Keratinocyte (primary cell): ENCODE measurements at regions not wholly inside any gene's neighbourhood (a gene's known extent, or its start where the extent isn't known, plus 50 kb on each side); places are given as distances from the start of the nearest gene placed in this dataset.

ENCODE experiments used
- DNase-seq: peaks from one replicate; pipeline ENCODE4 v3.0.0-alpha.2; 2011; ENCODE audit warnings: low read depth, missing footprints, low spot score
- FAIRE-seq: peaks from 2 replicates; lab custom pipeline; 2011; peaks lifted over from hg19 to GRCh38; lab: Jason Lieb, UNC
- H2AFZ ChIP-seq: 2 replicates; pipeline ENCODE4 v1.6.0; 2012; ENCODE audit warnings: low read length, control low read depth, inconsistent platforms; ENCODE audit not compliant: control insufficient read depth
- H3K27ac ChIP-seq: 2 replicates; pipeline ENCODE4 v1.5.1; 2011; ENCODE audit warnings: low read length; ENCODE audit not compliant: control insufficient read depth, insufficient read depth
- H3K27me3 ChIP-seq: 3 replicates; pipeline ENCODE4 v1.6.0; 2011; ENCODE audit warnings: low read length; ENCODE audit not compliant: control insufficient read depth, insufficient read depth; ENCODE audit errors: extremely low read depth
- H3K36me3 ChIP-seq, 2 experiments: 2 replicates in 1 of 2; 3 replicates in 1 of 2; pipeline ENCODE4 v1.5.1; 2011; ENCODE audit warnings: low read length in 2 of 2, mild to moderate bottlenecking in 1 of 2; ENCODE audit not compliant: control insufficient read depth in 2 of 2, insufficient read depth in 2 of 2; ENCODE audit errors: extremely low read depth in 1 of 2
- H3K4me1 ChIP-seq: 3 replicates; pipeline ENCODE4 v1.5.1; 2011; ENCODE audit warnings: low read length; ENCODE audit not compliant: control insufficient read depth, insufficient read depth; ENCODE audit errors: extremely low read depth
- H3K4me2 ChIP-seq: 3 replicates; pipeline ENCODE4 v1.6.0; 2011; ENCODE audit warnings: low read depth, low read length; ENCODE audit not compliant: control insufficient read depth, insufficient read depth; ENCODE audit errors: extremely low read depth
- H3K4me3 ChIP-seq, 3 experiments: fragments of 200-600 bp in 1 of 3; sonication (generic) in 1 of 3; 2 replicates in 2 of 3; 3 replicates in 1 of 3; pipeline ENCODE4 v1.5.1; 2011 to 2016; ENCODE audit warnings: low read length in 3 of 3, mild to moderate bottlenecking in 3 of 3, control low read depth in 2 of 3, inconsistent platforms in 1 of 3, low read depth in 1 of 3, mixed read lengths in 1 of 3, mixed run types in 1 of 3, moderate library complexity in 1 of 3; ENCODE audit not compliant: control insufficient read depth in 2 of 3, insufficient read depth in 2 of 3; ENCODE audit errors: extremely low read depth in 1 of 3
- H3K79me2 ChIP-seq: 2 replicates; pipeline ENCODE4 v1.6.0; 2012; ENCODE audit warnings: low read length; ENCODE audit not compliant: control insufficient read depth, insufficient read depth
- H3K9ac ChIP-seq: 3 replicates; pipeline ENCODE4 v1.6.0; 2011; ENCODE audit warnings: low read length; ENCODE audit not compliant: control insufficient read depth, insufficient read depth; ENCODE audit errors: extremely low read depth
- H3K9me1 ChIP-seq: 3 replicates; pipeline ENCODE4 v1.6.0; 2011; ENCODE audit warnings: low read length; ENCODE audit not compliant: control insufficient read depth, insufficient read depth; ENCODE audit errors: extremely low read depth
- H3K9me3 ChIP-seq: 2 replicates; pipeline ENCODE4 v1.5.1; 2012; ENCODE audit warnings: low read depth, low read length; ENCODE audit not compliant: control insufficient read depth
- H4K20me1 ChIP-seq: 3 replicates; pipeline ENCODE4 v1.6.0; 2011; ENCODE audit warnings: low read length; ENCODE audit not compliant: control insufficient read depth, insufficient read depth; ENCODE audit errors: extremely low read depth
- CTCF ChIP-seq, 3 experiments: IDR thresholded peaks in 1 of 3; conservative IDR thresholded peaks in 1 of 3; optimal IDR thresholded peaks in 1 of 3; 2 replicates in 2 of 3; 3 replicates in 1 of 3; pipeline versions ENCODE3 to v1.5.1; 2011; ENCODE audit warnings: low read length in 3 of 3, mild to moderate bottlenecking in 3 of 3, moderate library complexity in 2 of 3, control low read depth in 1 of 3, inconsistent platforms in 1 of 3; ENCODE audit not compliant: insufficient read depth in 2 of 3; ENCODE audit errors: extremely low read depth in 1 of 3
- EZH2 ChIP-seq: IDR thresholded peaks from one replicate; pipeline ENCODE4 v1.6.1; 2012; ENCODE audit warnings: inconsistent platforms, mild to moderate bottlenecking, low read length, moderate library complexity
- dilution Hi-C: fragments of 300-500 bp; cut with MboI; formaldehyde crosslinking; loops from one replicate; pipeline ENCODE4 v1.7.0; 2020; ENCODE audit warnings: low sequenced_read_pairs; ENCODE audit not compliant: extremely low pct_ligation_motif_present

GRCh38 chrX:94216738-94217137 is 542.7 kb downstream of the FAM133A start:
- Histone ChIP-seq H3K4me1 (no peaks in the 10 kb centered on the region), H3K4me3 (no peak overlapping the region), H3K27me3 (no peaks in the 10 kb centered on the region), H3K79me2 (no peaks in the 10 kb centered on the region), H3K27ac (no peak overlapping the region), H2AFZ (no peak overlapping the region), H3K36me3 (no peaks in the 10 kb centered on the region), H3K9ac (no peak overlapping the region), H3K4me2 (no peak overlapping the region), H3K9me3 (no peaks in the 10 kb centered on the region), H4K20me1 (no peaks in the 10 kb centered on the region), H3K9me1 (no peaks in the 10 kb centered on the region)
- no peak for FAIRE-seq
- dilution Hi-C loops, result no loop called here
- no peak for TF ChIP-seq EZH2
- no peak for TF ChIP-seq CTCF (optimal IDR thresholded peaks at IDR 0.05 in 1 of 3, IDR thresholded peaks at IDR 0.05 in 1 of 3, conservative IDR thresholded peaks at IDR 0.05 in 1 of 3; ENCODE audit: extremely low read depth in 1 of 3, insufficient read depth in 2 of 3, low read length in 3 of 3)
- DNase-seq, result no peak

GRCh38 chrX:94252211-94252610 is 578.2 kb downstream of the FAM133A start:
- FAIRE-seq, result no peak
- H3K4me3 ChIP-seq, result no peak overlapping the region

More at GRCh38 chrX:94252211-94252610, 578.2 kb downstream of the FAM133A start:
- Histone ChIP-seq H3K36me3 (no peaks in the 10 kb centered on the region), H2AFZ (no peak overlapping the region), H3K9me1 (no peaks in the 10 kb centered on the region), H3K79me2 (no peaks in the 10 kb centered on the region), H3K27ac (no peak overlapping the region), H3K9ac (no peak overlapping the region), H3K4me2 (no peak overlapping the region), H3K4me1 (no peaks in the 10 kb centered on the region), H3K27me3 (no peaks in the 10 kb centered on the region), H3K9me3 (no peaks in the 10 kb centered on the region), H4K20me1 (no peaks in the 10 kb centered on the region)
- dilution Hi-C loops, result no loop called here
- DNase-seq, result no peak
- no peak for TF ChIP-seq EZH2
- TF ChIP-seq CTCF (optimal IDR thresholded peaks at IDR 0.05 in 1 of 3, IDR thresholded peaks at IDR 0.05 in 1 of 3, conservative IDR thresholded peaks at IDR 0.05 in 1 of 3; ENCODE audit: extremely low read depth in 1 of 3, insufficient read depth in 2 of 3, low read length in 3 of 3), result no peak
